ENCODE measurements at regions not wholly inside any gene's neighbourhood (a gene's known extent, or its start where the extent isn't known, plus 50 kb on each side); places are given as distances from the start of the nearest gene placed in this dataset.
"Not testable (repeated sequence)": the region's sequence is repeated elsewhere in the genome, so short reads cannot be mapped to it uniquely, and the experiment has no call there.

- DNase-seq = no peak
Measured at GRCh38 chr18:29459972-29460371, 1283.0 kb upstream of the CDH2 start.

- no peak for DNase-seq
Measured at GRCh38 chr18:29457316-29457889, 1280.5 kb upstream of the CDH2 start.

GRCh38 chr18:29449424-29449823, 1272.5 kb upstream of the CDH2 start:
- DNase-seq = no peak

GRCh38 chr18:29439398-29439797, 1262.5 kb upstream of the CDH2 start:
- DNase-seq = no peak

- no peak for DNase-seq
Measured at GRCh38 chr18:29436459-29436858, 1259.5 kb upstream of the CDH2 start.

- no peak for DNase-seq
Measured at GRCh38 chr18:29434650-29435049, 1257.7 kb upstream of the CDH2 start.

- no peak for DNase-seq
Measured at GRCh38 chr18:29430416-29430815, 1253.5 kb upstream of the CDH2 start.

GRCh38 chr18:29418136-29418535, 1241.2 kb upstream of the CDH2 start:
- DNase-seq = no peak

- DNase-seq = no peak
Measured at GRCh38 chr18:29406996-29407395, 1230.1 kb upstream of the CDH2 start.

GRCh38 chr18:29397536-29397935, 1220.6 kb upstream of the CDH2 start:
- no peak for DNase-seq

- no peak for DNase-seq
Measured at GRCh38 chr18:29383311-29384273, 1206.7 kb upstream of the CDH2 start.

- DNase-seq = no peak
Measured at GRCh38 chr18:29378651-29379136, 1201.8 kb upstream of the CDH2 start.

- no peak for DNase-seq
Measured at GRCh38 chr18:29377346-29377745, 1200.4 kb upstream of the CDH2 start.

GRCh38 chr18:29373000-29373399, 1196.1 kb upstream of the CDH2 start:
- DNase-seq = no peak

GRCh38 chr18:29361843-29362242, 1184.9 kb upstream of the CDH2 start:
- no peak for DNase-seq

GRCh38 chr18:29360659-29361058, 1183.7 kb upstream of the CDH2 start:
- DNase-seq = not testable (repeated sequence)

- DNase-seq = not testable (repeated sequence)
Measured at GRCh38 chr18:29359222-29359621, 1182.3 kb upstream of the CDH2 start.

- no peak for DNase-seq
Measured at GRCh38 chr18:29351171-29351570, 1174.2 kb upstream of the CDH2 start.

GRCh38 chr18:29328932-29329331, 1152.0 kb upstream of the CDH2 start:
- no peak for DNase-seq

- no peak for DNase-seq
Measured at GRCh38 chr18:29326214-29326613, 1149.3 kb upstream of the CDH2 start.

GRCh38 chr18:29321561-29321960, 1144.6 kb upstream of the CDH2 start:
- no peak for DNase-seq

GRCh38 chr18:29313312-29313711, 1136.4 kb upstream of the CDH2 start:
- DNase-seq = no peak

- no peak for DNase-seq
Measured at GRCh38 chr18:29311580-29311979, 1134.7 kb upstream of the CDH2 start.

- no peak for DNase-seq
Measured at GRCh38 chr18:29309366-29309765, 1132.4 kb upstream of the CDH2 start.

Data from CD4-positive, alpha-beta T cell treated with Interleukin-4 for 1 hour (primary cell).